PC-9 (cell line): ENCODE measurements at regions not wholly inside any gene's neighbourhood (a gene's known extent, or its start where the extent isn't known, plus 50 kb on each side); places are given as distances from the start of the nearest gene placed in this dataset.

Source experiments
- CTCF ChIP-seq: fragments of 200-600 bp; sonication (generic); conservative IDR thresholded peaks from 2 replicates; pipeline ENCODE4 v1.6.1; 2017; ENCODE audit warnings: mixed run types, antibody characterized with exemption, mild to moderate bottlenecking, moderate library complexity
- EZH2 ChIP-seq: fragments of 200-600 bp; sonication (generic); IDR thresholded peaks from 2 replicates; pipeline ENCODE4 v1.8.0; 2017; ENCODE audit warnings: antibody characterized with exemption, low read depth

- no peak for TF ChIP-seq CTCF
- TF ChIP-seq EZH2: no peak
These were observed 170.9 kb downstream of the OXSM start for GRCh38 chr3:25960776-25961175.
